WTC11 (cell line): ENCODE measurements at regions not wholly inside any gene's neighbourhood (a gene's known extent, or its start where the extent isn't known, plus 50 kb on each side); places are given as distances from the start of the nearest gene placed in this dataset.

ENCODE experiments used
- ATAC-seq: fragments of 200-7000 bp; cut with Tn5 transposase; 2 replicates; pipeline ENCODE4 v1.10.0; 2021; ENCODE audit warnings: mild to moderate bottlenecking, moderate library complexity
- CTCF ChIA-PET: fragments of 300-600 bp; sonication (Branson Sonifier 250); formaldehyde crosslinking; loops from one replicate; lab custom pipeline; 2021; ENCODE audit warnings: antibody characterized with exemption; lab: Charles Lee
- POLR2A ChIA-PET: fragments of 350-600 bp; sonication (Branson Sonifier 250); formaldehyde crosslinking; loops from one replicate; lab custom pipeline; 2021; ENCODE audit warnings: antibody characterized with exemption; lab: Charles Lee
- DNase-seq: peaks from one replicate; pipeline ENCODE4 v3.0.0; 2021; ENCODE audit warnings: low spot score
- H3K27ac Mint-ChIP-seq: 2 replicates; pipeline ENCODE4 v1.8.0; 2021; ENCODE audit warnings: mixed read lengths
- H3K27me3 Mint-ChIP-seq: 2 replicates; pipeline ENCODE4 v1.8.0; 2021; ENCODE audit warnings: low read depth, mild to moderate bottlenecking, moderate library complexity, mixed read lengths
- H3K36me3 Mint-ChIP-seq: 2 replicates; pipeline ENCODE4 v1.8.0; 2021; ENCODE audit warnings: mixed read lengths
- H3K4me1 Mint-ChIP-seq: 2 replicates; pipeline ENCODE4 v1.8.0; 2022; ENCODE audit warnings: mixed read lengths
- H3K4me3 Mint-ChIP-seq: 2 replicates; pipeline ENCODE4 v1.8.0; 2021; ENCODE audit warnings: mild to moderate bottlenecking, moderate library complexity, mixed read lengths
- H3K9me3 Mint-ChIP-seq: 2 replicates; pipeline ENCODE4 v1.8.0; 2021; ENCODE audit warnings: mixed read lengths
- ATF3 ChIP-seq: sonication (generic); formaldehyde crosslinking; conservative IDR thresholded peaks from 2 replicates; pipeline ENCODE4 v1.8.1; 2022; ENCODE audit warnings: mild to moderate bottlenecking, missing genetic modification reagents
- CBFB ChIP-seq: sonication (generic); formaldehyde crosslinking; IDR thresholded peaks from 2 replicates; pipeline ENCODE4 v1.8.1; 2022; ENCODE audit warnings: mild to moderate bottlenecking, low read depth, missing genetic modification reagents
- FOXK1 ChIP-seq: sonication (generic); formaldehyde crosslinking; IDR thresholded peaks from 2 replicates; pipeline ENCODE4 v1.8.0; 2022; ENCODE audit warnings: mild to moderate bottlenecking, moderate library complexity, missing genetic modification reagents
- FOXP1 ChIP-seq: sonication (generic); formaldehyde crosslinking; IDR thresholded peaks from 2 replicates; pipeline ENCODE4 v1.8.0; 2022; ENCODE audit warnings: missing genetic modification reagents, mild to moderate bottlenecking, moderate library complexity, borderline replicate concordance
- NFE2L1 ChIP-seq: sonication (generic); formaldehyde crosslinking; IDR thresholded peaks from 2 replicates; pipeline ENCODE4 v1.8.1; 2023; ENCODE audit warnings: missing genetic modification reagents
- NR3C1 ChIP-seq: sonication (generic); formaldehyde crosslinking; conservative IDR thresholded peaks from 2 replicates; pipeline ENCODE4 v1.8.1; 2023; ENCODE audit warnings: low read depth, mild to moderate bottlenecking, missing genetic modification reagents
- PRRX2 ChIP-seq: fragments of 250-450 bp; sonication (Bioruptor Pico); IDR thresholded peaks from 2 replicates; pipeline ENCODE4 v1.8.0; 2021; ENCODE audit warnings: mild to moderate bottlenecking
- RORB ChIP-seq: fragments of 250-450 bp; sonication (Bioruptor Pico); IDR thresholded peaks from 2 replicates; pipeline ENCODE4 v1.9.0; 2021; ENCODE audit warnings: mild to moderate bottlenecking
- SMAD4 ChIP-seq: sonication (generic); formaldehyde crosslinking; IDR thresholded peaks from 2 replicates; pipeline ENCODE4 v1.8.0; 2022; ENCODE audit warnings: mild to moderate bottlenecking, missing genetic modification reagents
- STAT6 ChIP-seq: sonication (generic); formaldehyde crosslinking; conservative IDR thresholded peaks from 2 replicates; pipeline ENCODE4 v1.8.1; 2023; ENCODE audit warnings: mild to moderate bottlenecking, low read depth, missing genetic modification reagents, moderate library complexity
- TEAD1 ChIP-seq: sonication (generic); formaldehyde crosslinking; IDR thresholded peaks from 2 replicates; pipeline ENCODE4 v1.8.0; 2022; ENCODE audit warnings: mild to moderate bottlenecking, missing genetic modification reagents
- ZNF425 ChIP-seq: fragments of 250-450 bp; sonication (Bioruptor Pico); conservative IDR thresholded peaks from 2 replicates; pipeline ENCODE4 v1.9.0; 2021; ENCODE audit warnings: mild to moderate bottlenecking
- ZNF512 ChIP-seq: sonication (generic); formaldehyde crosslinking; IDR thresholded peaks from 2 replicates; pipeline ENCODE4 v1.8.1; 2022; ENCODE audit warnings: missing genetic modification reagents, borderline replicate concordance

- CTCF ChIA-PET, result no interaction called here
- Mint-ChIP-seq H3K4me3 (no peak overlapping the region), H3K27me3 (no peaks in the 10 kb centered on the region), H3K27ac (no peak overlapping the region), H3K36me3 (no peaks in the 10 kb centered on the region), H3K9me3 (0 out of 2 replicates have a peak, but pooled peaks cover 5% of the 10 kb centered on the region), H3K4me1 (no peaks in the 10 kb centered on the region)
- DNase-seq (no peak), ATAC-seq (no peak)
- no peak for TF ChIP-seq FOXK1
- TF ChIP-seq FOXP1 (CRISPR knock-in tag), result no peak
- no peak for TF ChIP-seq TEAD1 (CRISPR knock-in tag)
- no peak for TF ChIP-seq ZNF425
- TF ChIP-seq SMAD4, result no peak
- POLR2A ChIA-PET, result no interaction called here
These were observed 704.8 kb upstream of the TENM3 start for GRCh38 chr4:181538431-181538830.

- 0 out of 2 replicates have a peak, but pooled peaks cover 5% of the 10 kb centered on the region for H3K9me3 Mint-ChIP-seq
- DNase-seq (no peak), ATAC-seq (no peak)
- no peaks in the 10 kb centered on the region for H3K4me1 Mint-ChIP-seq
- H3K4me3 Mint-ChIP-seq, result no peak overlapping the region
- ChIA-PET CTCF (no interaction called here), POLR2A (no interaction called here)
- H3K27me3 Mint-ChIP-seq, result no peaks in the 10 kb centered on the region
- no peaks in the 10 kb centered on the region for H3K36me3 Mint-ChIP-seq
- TF ChIP-seq ZNF512 (CRISPR knock-in tag) (no peak), NR3C1 (CRISPR knock-in tag) (no peak), NFE2L1 (CRISPR knock-in tag) (no peak), ATF3 (CRISPR knock-in tag) (no peak), PRRX2 (CRISPR knock-in tag) (no peak), ZNF425 (no peak), STAT6 (CRISPR knock-in tag) (no peak), CBFB (CRISPR knock-in tag) (no peak), RORB (CRISPR knock-in tag) (no peak)
- H3K27ac Mint-ChIP-seq, result no peak overlapping the region
These were observed 701.8 kb upstream of the TENM3 start for GRCh38 chr4:181541396-181541795.
